ENCODE measurements at regions not wholly inside any gene's neighbourhood (a gene's known extent, or its start where the extent isn't known, plus 50 kb on each side); places are given as distances from the start of the nearest gene placed in this dataset.

- in situ Hi-C loops (cut with HindIII; ENCODE audit: low sequenced_read_pairs), result no loop called here
Observed at GRCh38 chr13:75231235-75231634, 250.7 kb downstream of the TBC1D4 start.

- in situ Hi-C loops (cut with HindIII; ENCODE audit: low sequenced_read_pairs), result no loop called here
Observed at GRCh38 chr13:75226733-75227435, 255.1 kb downstream of the TBC1D4 start.

DNA sequence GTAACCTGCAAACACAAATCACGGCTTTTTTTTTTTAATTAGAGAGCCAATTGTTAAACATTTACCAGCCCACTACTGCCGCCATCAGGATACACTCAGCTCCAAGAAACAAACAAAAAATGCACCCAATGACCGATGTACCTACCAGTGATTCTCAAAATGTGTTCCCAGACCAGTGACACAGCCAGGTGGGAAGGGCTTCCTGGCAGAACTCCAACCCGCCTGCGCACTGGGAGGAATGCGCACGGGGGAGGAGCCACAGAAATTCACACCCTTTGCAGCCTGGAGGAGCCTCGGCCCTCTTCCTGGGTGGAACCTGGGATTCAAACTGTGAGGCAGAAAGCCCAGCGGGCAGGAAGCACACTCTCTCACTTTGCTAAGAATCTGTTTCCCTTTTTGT lies 255.9 kb downstream of the TBC1D4 start:
- in situ Hi-C loops (cut with HindIII; ENCODE audit: low sequenced_read_pairs), result no loop called here

DNA sequence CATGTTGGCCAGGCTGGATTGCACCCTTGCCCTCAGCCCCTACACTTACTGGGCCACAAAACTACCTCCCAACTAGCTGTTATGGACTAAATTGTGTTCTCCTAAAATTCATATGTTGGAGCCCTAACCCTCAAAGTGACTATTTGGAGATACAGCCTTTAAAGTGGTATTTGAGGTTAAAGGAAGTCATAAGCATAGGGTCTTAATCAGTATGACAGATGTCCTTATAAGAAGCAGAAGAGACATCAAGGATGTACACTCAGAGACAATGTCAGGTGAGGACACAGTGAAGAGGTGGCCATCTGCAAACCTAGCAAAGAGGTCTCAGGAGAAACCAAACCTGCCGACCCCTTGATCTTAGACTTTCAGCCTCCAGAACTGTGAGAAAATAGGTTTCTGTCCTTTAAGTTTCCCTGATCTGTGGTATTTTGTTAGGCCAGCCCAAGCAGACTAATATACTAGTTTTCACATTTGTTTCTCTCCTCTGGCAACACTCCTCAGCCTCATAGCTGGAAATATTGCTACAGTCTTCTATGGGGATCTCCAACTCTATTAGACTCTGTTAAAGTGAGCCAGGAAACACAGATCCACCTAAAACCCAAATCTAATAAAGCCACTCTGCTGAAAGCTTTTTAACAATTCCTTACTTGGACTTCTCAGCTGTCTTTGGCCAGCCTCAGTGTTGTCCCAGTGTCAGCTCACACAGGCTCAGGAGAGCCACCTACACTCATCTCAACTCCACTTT lies 256.5 kb downstream of the TBC1D4 start:
- in situ Hi-C loops (cut with HindIII; ENCODE audit: low sequenced_read_pairs), result no loop called here

- in situ Hi-C loops (cut with HindIII; ENCODE audit: low sequenced_read_pairs), result no loop called here
Observed at GRCh38 chr13:75224053-75224742, 257.8 kb downstream of the TBC1D4 start.

DNA sequence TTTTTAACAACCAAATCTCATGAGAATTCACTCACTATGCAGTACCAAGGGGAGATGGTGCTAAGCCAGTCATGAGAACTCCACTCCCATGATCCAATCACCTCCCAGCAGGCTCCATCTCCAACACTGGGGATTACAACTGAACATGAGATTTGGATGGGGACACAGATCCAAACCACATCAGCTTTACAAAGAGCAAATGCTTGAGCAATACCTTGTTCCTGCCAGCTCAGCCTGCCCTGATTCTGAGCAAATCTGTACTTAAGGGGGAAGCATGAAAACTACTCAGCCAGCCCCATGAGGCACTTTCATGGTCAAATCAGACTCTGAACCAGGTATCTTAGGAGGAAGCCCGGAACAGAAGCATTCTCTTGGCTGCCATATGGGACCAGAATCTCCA lies 259.9 kb downstream of the TBC1D4 start:
- in situ Hi-C loops (cut with HindIII; ENCODE audit: low sequenced_read_pairs), result no loop called here

DNA sequence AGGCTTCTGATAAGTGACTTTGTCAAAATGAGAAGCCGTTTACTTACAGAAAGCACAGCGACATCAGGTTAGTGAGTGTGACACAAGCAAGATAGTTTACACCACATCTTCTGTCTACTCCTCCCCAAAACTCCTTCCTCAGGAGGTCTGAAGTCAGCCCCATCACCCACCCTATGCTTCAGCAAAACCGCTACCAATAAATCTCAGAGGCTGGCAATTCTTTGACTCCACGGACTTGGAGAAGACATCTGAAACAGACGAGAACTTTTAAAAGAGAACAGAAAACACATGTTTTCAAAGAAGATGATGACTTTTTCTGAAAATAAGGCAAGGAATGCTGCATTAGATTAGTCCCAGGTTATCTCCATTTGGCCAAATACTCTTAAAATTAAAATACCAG lies 261.1 kb downstream of the TBC1D4 start:
- in situ Hi-C loops (cut with HindIII; ENCODE audit: low sequenced_read_pairs), result no loop called here

DNA sequence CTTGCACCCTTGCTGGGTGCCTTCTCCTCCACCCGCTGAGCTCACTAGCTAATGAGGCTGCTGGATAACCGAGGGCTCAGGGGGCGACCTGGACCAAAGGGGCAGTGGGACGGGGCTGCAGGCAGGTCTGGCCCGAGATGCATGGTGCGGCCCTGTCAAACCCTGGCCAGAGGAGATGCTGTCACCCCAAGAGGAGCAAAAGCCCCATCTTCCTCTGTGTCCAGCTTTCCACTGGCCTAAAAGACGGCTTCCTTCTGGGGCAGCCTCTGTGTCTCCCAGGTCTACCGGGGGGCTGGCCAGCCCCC lies 261.8 kb downstream of the TBC1D4 start:
- in situ Hi-C loops (cut with HindIII; ENCODE audit: low sequenced_read_pairs), result no loop called here

DNA sequence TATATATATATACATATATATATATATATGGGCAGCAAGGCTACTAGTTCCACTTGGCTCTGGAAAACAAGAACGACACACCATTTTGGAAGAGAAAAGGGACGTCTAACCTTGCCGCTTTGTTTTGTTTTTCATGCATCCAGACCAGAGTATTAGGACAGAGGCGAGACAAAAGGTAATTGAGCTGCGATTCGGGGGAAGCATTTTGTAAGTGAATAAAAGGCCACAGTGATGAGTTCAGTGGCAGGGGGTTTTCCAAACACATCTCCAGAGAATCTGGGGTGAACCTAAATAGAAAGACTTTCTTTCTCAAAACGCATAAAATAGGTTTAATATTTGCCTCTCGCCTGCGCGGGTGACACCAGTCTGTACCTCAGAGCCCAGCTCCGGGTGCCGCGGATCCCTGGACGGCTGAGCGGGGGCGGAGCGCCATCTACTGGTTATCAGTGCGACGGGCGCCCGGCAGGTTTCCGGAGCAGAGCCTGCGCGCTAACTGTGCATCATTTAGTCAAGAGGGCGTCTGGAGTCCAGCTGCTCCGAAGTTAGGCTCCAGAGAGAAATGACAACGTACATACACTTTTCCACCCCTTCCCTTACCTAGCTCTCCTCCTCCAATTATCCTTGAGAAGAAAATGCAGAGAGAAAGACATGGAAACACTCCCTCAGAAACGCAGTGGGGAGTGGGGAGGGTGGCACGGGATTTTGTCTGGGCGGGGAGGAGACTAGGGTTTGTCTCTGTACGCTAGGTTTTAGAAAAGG lies 262.3 kb downstream of the TBC1D4 start:
- in situ Hi-C loops (cut with HindIII; ENCODE audit: low sequenced_read_pairs), result loop anchor here (5.0 kb wide), 1 partner anchor 67 kb away; no protein-coding TSS in a partner anchor

DNA sequence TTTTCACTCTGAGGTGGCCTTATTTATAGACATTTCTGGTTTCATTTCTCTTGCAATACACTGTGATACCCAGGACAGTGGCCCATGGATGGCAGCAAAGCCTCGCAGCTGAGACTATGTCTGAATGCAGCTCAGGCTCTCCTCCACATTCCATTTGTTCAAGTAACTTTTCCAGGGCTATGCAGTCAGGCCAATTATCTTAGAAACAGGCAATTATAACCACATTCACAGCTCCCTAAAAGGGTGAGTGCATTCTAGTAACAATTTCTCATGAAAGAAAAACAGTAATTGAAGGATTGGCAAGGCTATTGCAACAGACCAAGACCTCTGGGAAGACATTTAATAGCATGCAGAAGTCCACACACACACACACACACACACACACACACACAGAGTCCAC lies 264.0 kb downstream of the TBC1D4 start:
- in situ Hi-C loops (cut with HindIII; ENCODE audit: low sequenced_read_pairs), result loop anchor here (5.0 kb wide), 1 partner anchor 66 kb away; no protein-coding TSS in a partner anchor

DNA sequence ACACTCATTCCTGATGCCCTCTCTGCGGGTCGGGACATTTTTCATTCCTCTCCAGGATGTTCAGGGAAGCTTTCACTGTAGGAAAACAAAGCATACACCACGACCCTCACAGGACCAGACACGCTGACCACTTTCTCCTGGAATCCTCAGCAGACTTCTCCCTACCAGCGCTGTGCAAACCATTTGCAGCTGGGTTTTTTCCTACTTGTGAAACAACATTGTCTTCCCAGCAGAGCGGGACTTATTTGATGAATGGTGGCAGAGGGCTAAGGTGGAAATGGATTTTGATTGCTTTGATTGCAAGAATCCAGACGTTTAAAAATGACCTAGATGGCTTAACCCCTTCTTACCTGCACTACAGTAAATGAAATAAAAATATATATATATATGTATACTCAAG lies 265.9 kb downstream of the TBC1D4 start:
- in situ Hi-C loops (cut with HindIII; ENCODE audit: low sequenced_read_pairs), result loop anchor here (5.0 kb wide), 1 partner anchor 64 kb away; no protein-coding TSS in a partner anchor

- in situ Hi-C loops (cut with HindIII; ENCODE audit: low sequenced_read_pairs), result loop anchor here (5.0 kb wide), 1 partner anchor 63 kb away; no protein-coding TSS in a partner anchor
Observed at GRCh38 chr13:75214846-75215245, 267.1 kb downstream of the TBC1D4 start.

GRCh38 chr13:75202981-75203380 lies 279.0 kb downstream of the TBC1D4 start:
- in situ Hi-C loops (cut with HindIII; ENCODE audit: low sequenced_read_pairs), result loop anchor here (5.0 kb wide), 1 partner anchor 86 kb away; no protein-coding TSS in a partner anchor

DNA sequence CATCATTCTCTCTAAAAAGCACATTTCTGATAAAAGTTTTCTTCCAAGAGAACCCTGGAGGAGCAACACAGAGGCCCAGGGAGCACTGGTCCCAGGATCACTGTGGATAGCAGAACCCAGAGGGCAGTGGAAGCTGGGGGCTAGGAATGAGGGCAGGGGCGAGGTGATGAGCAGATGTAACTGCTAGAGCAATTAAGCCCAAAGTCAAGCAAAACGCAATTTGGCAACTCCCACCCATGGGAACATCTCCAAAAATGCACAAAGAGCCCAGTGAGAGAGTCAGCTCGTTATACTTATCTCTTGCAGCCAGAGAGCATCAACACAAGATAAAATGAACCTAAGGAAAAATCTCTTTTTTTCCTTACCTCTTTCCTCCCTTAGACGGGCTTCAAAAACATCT lies 284.2 kb downstream of the TBC1D4 start:
- in situ Hi-C loops (cut with HindIII; ENCODE audit: low sequenced_read_pairs), result no loop called here

DNA sequence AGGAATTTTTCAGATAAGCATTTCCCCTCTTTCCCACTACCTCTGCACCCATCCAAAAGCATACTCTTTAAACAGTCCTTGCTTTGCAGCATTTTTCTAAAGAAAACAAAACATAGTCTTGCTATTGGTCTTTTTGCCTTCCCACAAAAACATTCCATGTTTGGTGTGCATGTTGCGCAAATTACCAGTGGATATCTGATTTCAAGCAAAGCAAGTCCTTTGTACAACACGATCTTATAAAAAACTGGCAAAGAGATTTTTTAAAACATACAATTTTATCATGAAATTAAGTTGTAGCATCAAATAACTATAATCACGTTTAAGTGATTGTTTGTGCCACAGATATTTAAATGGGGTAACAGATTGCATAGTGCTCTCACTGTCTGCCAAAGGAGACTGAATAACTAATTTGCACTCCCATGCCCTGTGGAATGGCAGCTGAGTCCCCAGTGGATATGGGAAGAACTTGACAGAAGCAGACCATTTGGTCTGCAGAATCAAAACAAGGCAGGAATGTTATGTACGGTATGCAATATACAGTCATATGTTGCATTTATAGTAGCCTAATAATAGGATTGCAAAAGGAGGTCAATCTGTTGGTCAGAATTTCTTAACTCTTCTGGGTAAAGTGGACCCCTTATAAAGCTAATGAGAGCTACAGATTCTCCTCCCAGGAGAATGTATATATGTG lies 285.7 kb downstream of the TBC1D4 start:
- in situ Hi-C loops (cut with HindIII; ENCODE audit: low sequenced_read_pairs), result no loop called here

DNA sequence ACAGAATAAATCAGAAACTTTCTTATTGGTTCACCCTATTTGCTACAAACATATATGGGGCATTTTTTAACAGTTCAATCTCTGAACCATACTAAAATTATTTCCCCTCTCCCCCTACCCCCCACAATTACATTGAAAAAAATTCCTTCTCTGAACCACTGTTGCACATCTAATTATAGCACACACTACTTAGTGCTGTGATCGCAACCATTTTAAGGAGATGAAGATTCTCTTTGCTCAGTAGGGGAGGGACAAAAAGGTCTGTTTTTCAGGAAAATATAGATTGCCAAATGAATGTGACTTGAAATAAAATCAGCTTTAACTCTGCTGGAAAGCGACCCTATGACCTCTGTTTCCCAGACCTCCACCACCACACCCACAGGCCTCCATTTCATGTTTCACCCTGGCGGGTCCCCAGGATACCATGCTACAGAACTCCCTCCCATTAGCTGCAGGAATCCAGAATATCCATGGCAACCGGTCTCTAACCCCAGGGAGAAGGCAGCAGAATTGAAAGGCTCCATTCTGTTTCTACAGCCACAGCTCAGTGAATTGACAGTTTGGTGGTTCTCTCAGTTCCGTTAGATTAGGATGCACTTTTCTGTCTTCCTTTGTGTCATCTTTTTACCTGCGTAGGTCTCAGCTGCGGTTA lies 286.3 kb downstream of the TBC1D4 start:
- in situ Hi-C loops (cut with HindIII; ENCODE audit: low sequenced_read_pairs), result no loop called here

GRCh38 chr13:75194717-75195462 lies 287.1 kb downstream of the TBC1D4 start:
- in situ Hi-C loops (cut with HindIII; ENCODE audit: low sequenced_read_pairs), result no loop called here

DNA sequence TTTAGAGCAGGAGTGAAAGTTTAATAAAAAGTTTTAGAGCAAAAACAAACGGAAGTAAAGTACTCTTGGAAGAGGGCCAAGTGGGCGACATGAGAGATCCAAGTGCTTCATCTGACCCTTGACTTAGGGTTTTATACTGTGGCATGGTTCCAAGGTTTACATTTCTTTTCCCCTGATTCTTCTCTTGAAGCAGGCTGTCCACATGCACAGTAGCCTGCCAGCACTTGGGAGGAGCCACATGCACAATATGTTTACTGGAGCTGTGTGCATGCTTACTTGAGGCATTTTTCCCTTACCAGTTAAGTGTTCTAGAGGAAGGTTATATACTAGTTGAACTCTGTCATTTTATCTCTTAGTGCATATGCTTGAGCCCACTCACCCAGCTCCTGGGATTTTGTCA lies 295.6 kb downstream of the TBC1D4 start:
- in situ Hi-C loops (cut with HindIII; ENCODE audit: low sequenced_read_pairs), result no loop called here

DNA sequence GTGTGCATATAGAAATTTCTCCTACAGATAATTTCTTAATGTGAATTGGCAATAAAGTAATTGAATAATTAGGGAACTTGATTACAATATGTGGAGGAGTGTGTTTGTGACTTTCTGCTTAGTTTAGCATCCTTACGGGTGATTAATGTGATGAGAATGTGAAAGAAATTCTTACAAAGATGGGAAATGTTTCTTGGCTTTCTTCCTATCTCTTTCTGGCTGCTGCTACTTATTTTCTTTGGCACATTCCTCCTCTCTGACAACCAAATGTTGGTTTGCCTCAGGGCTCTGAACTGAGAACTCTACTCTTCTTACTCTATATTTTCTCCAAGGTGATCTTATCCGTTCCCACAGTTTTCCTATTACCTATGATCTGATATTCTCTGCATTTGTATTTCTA lies 300.1 kb downstream of the TBC1D4 start:
- in situ Hi-C loops (cut with HindIII; ENCODE audit: low sequenced_read_pairs), result no loop called here
